Endometrial microvascular endothelial cells (primary cell): ENCODE measurements at regions not wholly inside any gene's neighbourhood (a gene's known extent, or its start where the extent isn't known, plus 50 kb on each side); places are given as distances from the start of the nearest gene placed in this dataset.

ENCODE experiments used
- in situ Hi-C: cut with HindIII; loops from 2 replicates; pipeline ENCODE4 v1.10.0; 2017; ENCODE audit warnings: low sequenced_read_pairs, low pct_unique_long_range_greater_than_20kb; ENCODE audit errors: inconsistent ontology term

GRCh38 chr1:29959356-29959755 is 723.0 kb downstream of the PTPRU start:
- in situ Hi-C loops = no loop called here

- in situ Hi-C loops = no loop called here
These were observed 721.9 kb downstream of the PTPRU start for GRCh38 chr1:29958271-29958670.

- in situ Hi-C loops = no loop called here
These were observed 720.2 kb downstream of the PTPRU start for GRCh38 chr1:29956349-29957030.

- in situ Hi-C loops = no loop called here
These were observed 718.3 kb downstream of the PTPRU start for GRCh38 chr1:29954591-29954990.

- in situ Hi-C loops = no loop called here
These were observed 717.6 kb downstream of the PTPRU start for GRCh38 chr1:29953961-29954360.

- in situ Hi-C loops = no loop called here
These were observed 713.4 kb downstream of the PTPRU start for GRCh38 chr1:29949676-29950075.

- in situ Hi-C loops = no loop called here
These were observed 712.3 kb downstream of the PTPRU start for GRCh38 chr1:29948581-29948980.

GRCh38 chr1:29946057-29946456 is 709.7 kb downstream of the PTPRU start:
- in situ Hi-C loops = no loop called here

GRCh38 chr1:29945426-29945825 is 709.1 kb downstream of the PTPRU start:
- in situ Hi-C loops = no loop called here

GRCh38 chr1:29944253-29944905 is 708.1 kb downstream of the PTPRU start:
- in situ Hi-C loops = no loop called here

GRCh38 chr1:29943034-29943433 is 706.7 kb downstream of the PTPRU start:
- in situ Hi-C loops = no loop called here

GRCh38 chr1:29939079-29939478 is 702.8 kb downstream of the PTPRU start:
- in situ Hi-C loops = no loop called here

- in situ Hi-C loops = no loop called here
These were observed 701.0 kb downstream of the PTPRU start for GRCh38 chr1:29937356-29937755.

GRCh38 chr1:29936031-29936544 is 699.8 kb downstream of the PTPRU start:
- in situ Hi-C loops = no loop called here

- in situ Hi-C loops = no loop called here
These were observed 698.0 kb downstream of the PTPRU start for GRCh38 chr1:29934255-29934772.

- in situ Hi-C loops = no loop called here
These were observed 696.7 kb downstream of the PTPRU start for GRCh38 chr1:29933067-29933466.

GRCh38 chr1:29932626-29933025 is 696.3 kb downstream of the PTPRU start:
- in situ Hi-C loops = no loop called here

GRCh38 chr1:29931477-29932175 is 695.3 kb downstream of the PTPRU start:
- in situ Hi-C loops = no loop called here

GRCh38 chr1:29925058-29925457 is 688.7 kb downstream of the PTPRU start:
- in situ Hi-C loops = no loop called here

- in situ Hi-C loops = no loop called here
These were observed 687.7 kb downstream of the PTPRU start for GRCh38 chr1:29924017-29924431.
